ENCODE measurements at regions not wholly inside any gene's neighbourhood (a gene's known extent, or its start where the extent isn't known, plus 50 kb on each side); places are given as distances from the start of the nearest gene placed in this dataset.
"Not testable (repeated sequence)": the region's sequence is repeated elsewhere in the genome, so short reads cannot be mapped to it uniquely, and the experiment has no call there.

DNA sequence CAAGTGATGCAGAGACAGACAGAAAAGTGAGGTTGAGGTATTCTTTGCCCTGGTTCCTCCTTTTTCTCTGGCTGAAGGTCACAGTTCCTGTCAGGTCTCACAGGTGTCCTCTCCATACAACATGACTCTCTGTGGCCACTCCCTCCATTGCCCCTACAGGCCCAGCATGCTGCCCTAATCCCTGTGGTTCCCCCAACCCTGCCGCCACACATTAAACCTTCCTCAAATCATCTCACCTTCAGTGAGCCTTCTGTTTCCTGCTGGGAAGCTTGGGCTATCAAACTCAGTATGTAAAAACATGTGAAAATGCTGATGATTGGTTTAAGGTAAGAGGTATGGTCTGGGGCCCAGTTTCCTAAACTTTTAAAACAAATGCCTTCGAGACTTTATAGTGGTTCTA, 159.0 kb upstream of the E2F7 start:
- TF ChIP-seq, protein P1, sequence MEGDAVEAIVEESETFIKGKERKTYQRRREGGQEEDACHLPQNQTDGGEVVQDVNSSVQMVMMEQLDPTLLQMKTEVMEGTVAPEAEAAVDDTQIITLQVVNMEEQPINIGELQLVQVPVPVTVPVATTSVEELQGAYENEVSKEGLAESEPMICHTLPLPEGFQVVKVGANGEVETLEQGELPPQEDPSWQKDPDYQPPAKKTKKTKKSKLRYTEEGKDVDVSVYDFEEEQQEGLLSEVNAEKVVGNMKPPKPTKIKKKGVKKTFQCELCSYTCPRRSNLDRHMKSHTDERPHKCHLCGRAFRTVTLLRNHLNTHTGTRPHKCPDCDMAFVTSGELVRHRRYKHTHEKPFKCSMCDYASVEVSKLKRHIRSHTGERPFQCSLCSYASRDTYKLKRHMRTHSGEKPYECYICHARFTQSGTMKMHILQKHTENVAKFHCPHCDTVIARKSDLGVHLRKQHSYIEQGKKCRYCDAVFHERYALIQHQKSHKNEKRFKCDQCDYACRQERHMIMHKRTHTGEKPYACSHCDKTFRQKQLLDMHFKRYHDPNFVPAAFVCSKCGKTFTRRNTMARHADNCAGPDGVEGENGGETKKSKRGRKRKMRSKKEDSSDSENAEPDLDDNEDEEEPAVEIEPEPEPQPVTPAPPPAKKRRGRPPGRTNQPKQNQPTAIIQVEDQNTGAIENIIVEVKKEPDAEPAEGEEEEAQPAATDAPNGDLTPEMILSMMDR (IDR thresholded peaks at IDR 0.05; ENCODE audit: low read depth, low read length) = no peak
- no peaks in the 10 kb centered on the region for H3K36me3 ChIP-seq
- no peak overlapping the region for H3K27ac ChIP-seq
- DNase-seq (ENCODE audit: low read depth in 1 of 2, low spot score in 1 of 2) = no peak
- H3K9me3 ChIP-seq (ENCODE audit: low read depth) = no peaks in the 10 kb centered on the region
- no peaks in the 10 kb centered on the region for H3K27me3 ChIP-seq
- H3K4me1 ChIP-seq (ENCODE audit: low read depth) = no peaks in the 10 kb centered on the region
- H3K4me3 ChIP-seq = no peak overlapping the region

DNA sequence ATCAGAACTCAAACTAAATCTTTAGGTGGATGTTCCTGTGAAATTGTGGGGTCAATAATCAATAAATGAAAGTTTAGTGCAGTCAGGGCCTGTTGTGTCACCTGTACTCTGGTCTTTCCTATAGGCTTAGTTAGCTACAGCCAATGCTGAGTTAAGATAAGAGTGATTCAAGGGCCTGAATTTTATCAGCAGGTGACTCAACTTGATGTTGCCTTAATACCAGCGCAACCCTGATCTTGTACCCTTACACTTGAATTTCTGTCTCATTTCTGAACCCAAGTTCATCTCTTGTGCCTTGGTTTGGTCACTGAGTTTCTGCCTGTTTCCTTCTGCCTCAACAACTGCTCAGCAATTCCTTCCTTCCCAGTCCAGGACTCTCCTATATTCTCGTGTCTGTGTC, 157.0 kb upstream of the E2F7 start:
- H3K4me3 ChIP-seq = no peak overlapping the region
- H3K27me3 ChIP-seq = no peaks in the 10 kb centered on the region
- H3K27ac ChIP-seq = no peak overlapping the region
- TF ChIP-seq, protein P1 (IDR thresholded peaks at IDR 0.05; ENCODE audit: low read depth, low read length) = no peak
- H3K36me3 ChIP-seq = no peaks in the 10 kb centered on the region
- no peak for DNase-seq (ENCODE audit: low read depth in 1 of 2, low spot score in 1 of 2)
- no peaks in the 10 kb centered on the region for H3K9me3 ChIP-seq (ENCODE audit: low read depth)
- H3K4me1 ChIP-seq (ENCODE audit: low read depth) = no peaks in the 10 kb centered on the region

DNA sequence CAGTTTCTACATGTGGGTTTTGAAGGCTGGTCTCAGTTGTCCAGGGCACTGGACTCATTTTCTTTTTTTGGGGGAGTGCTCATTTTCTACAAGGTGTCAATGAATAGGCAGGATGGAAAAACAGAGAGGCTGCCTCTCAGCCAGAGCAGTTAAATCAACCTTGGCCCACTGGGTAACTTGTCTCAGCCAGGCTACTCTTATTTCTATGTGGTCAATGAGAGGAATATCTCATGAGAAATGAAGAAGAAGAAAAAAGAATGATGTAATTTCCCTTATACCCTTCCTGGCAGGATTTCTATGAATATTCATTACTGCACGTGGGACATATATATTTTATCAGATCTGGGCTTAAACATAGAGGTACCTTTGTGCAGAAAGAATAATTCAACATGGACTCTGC, 155.2 kb upstream of the E2F7 start:
- Histone ChIP-seq H3K9me3 (ENCODE audit: low read depth) (no peaks in the 10 kb centered on the region), H3K36me3 (no peaks in the 10 kb centered on the region), H3K27me3 (no peaks in the 10 kb centered on the region)

DNA sequence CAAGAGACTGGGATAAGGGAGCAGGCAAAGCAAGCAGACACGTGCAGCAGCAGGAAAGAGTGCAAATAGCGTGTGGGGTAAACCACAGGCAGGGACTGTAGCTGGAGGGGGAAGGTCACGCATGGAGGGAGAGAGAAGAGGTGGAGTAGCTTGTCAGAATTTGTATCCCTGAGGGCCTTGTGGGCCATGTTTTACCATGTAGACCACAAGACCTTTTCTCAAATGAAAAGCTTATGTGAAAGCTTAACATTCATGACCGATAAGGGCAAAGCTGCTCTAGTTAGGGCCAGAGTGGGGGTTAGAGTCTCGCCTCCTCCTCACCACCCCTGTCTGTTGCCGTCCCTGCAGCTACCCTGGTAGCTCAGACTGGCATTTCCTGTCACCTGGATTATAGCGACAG, 152.9 kb upstream of the E2F7 start:
- Histone ChIP-seq H3K9me3 (ENCODE audit: low read depth) (no peaks in the 10 kb centered on the region), H3K4me3 (no peak overlapping the region), H3K27ac (no peak overlapping the region), H3K27me3 (no peaks in the 10 kb centered on the region), H3K36me3 (no peaks in the 10 kb centered on the region), H3K4me1 (ENCODE audit: low read depth) (peaks cover 1% of the 10 kb centered on the region)
- TF ChIP-seq, protein P1 (IDR thresholded peaks at IDR 0.05; ENCODE audit: low read depth, low read length) = no peak
- no peak for DNase-seq (ENCODE audit: low read depth in 1 of 2, low spot score in 1 of 2)

More for the DNA sequence above, 155.2 kb upstream of the E2F7 start:
- Histone ChIP-seq H3K4me1 (ENCODE audit: low read depth) (no peaks in the 10 kb centered on the region), H3K27ac (no peak overlapping the region), H3K4me3 (no peak overlapping the region)
- TF ChIP-seq, protein P1 (IDR thresholded peaks at IDR 0.05; ENCODE audit: low read depth, low read length) = no peak
- DNase-seq (ENCODE audit: low read depth in 1 of 2, low spot score in 1 of 2) = peak in 1 of 2 donors; percentile 43

DNA sequence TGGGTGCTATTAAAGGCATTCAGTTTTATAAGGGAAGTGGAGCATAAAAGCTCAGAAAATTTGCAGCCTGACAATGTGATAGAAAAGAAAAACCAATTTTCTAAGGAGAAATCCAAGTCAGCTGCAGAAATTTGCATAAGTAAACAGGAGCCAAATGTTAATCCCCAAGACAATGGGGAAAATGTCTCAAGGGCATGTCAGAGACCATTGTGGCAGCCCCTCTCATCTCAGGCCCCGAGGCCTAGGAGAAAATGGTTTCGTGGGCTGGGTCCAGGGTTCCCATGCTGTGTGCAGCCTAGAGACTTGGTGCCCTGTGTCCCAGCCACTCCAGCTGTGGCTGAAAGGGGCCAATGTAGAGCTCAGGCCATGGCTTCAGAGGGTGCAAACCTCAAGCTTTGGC, 150.8 kb upstream of the E2F7 start:
- H3K4me3 ChIP-seq; H3K9me3 ChIP-seq (ENCODE audit: low read depth); H3K27me3 ChIP-seq; H3K27ac ChIP-seq; DNase-seq (ENCODE audit: low read depth in 1 of 2, low spot score in 1 of 2); H3K36me3 ChIP-seq; H3K4me1 ChIP-seq (ENCODE audit: low read depth): not testable (repeated sequence)

DNA sequence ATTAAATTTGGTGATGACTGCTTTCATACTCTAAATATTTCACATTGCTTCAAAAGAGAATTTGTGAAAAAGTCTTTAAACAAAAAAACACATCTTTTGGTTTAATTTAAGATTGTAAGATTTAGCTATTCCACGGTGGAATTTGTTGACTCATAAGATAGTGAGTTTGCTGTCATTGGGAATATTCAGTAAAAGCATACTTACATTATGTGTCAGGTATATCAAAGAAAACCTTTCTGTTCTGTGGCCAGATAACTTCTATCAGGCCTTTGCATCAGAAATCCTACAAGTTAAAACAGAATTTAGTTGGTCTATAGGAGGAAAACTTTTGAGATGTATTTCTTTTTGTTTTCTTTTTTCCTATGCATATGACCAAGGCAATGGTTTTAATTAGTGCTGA, 148.8 kb upstream of the E2F7 start:
- no peaks in the 10 kb centered on the region for H3K36me3 ChIP-seq
- no peak overlapping the region for H3K4me3 ChIP-seq
- H3K9me3 ChIP-seq (ENCODE audit: low read depth) = no peaks in the 10 kb centered on the region
- no peak overlapping the region for H3K27ac ChIP-seq
- no peaks in the 10 kb centered on the region for H3K27me3 ChIP-seq
- peaks cover 6% of the 10 kb centered on the region for H3K4me1 ChIP-seq (ENCODE audit: low read depth)
- TF ChIP-seq, protein P1 (IDR thresholded peaks at IDR 0.05; ENCODE audit: low read depth, low read length) = no peak
- DNase-seq (ENCODE audit: low read depth in 1 of 2, low spot score in 1 of 2) = no peak

Data from cardiac muscle cell (in vitro differentiated cells and primary cell).